Esophagus mucosa (tissue), 1 donor: ENCODE measurements at regions not wholly inside any gene's neighbourhood (a gene's known extent, or its start where the extent isn't known, plus 50 kb on each side); places are given as distances from the start of the nearest gene placed in this dataset.
"Not testable (repeated sequence)": the region's sequence is repeated elsewhere in the genome, so short reads cannot be mapped to it uniquely, and the experiment has no call there.

ENCODE experiments used
- ATAC-seq: fragments of 200-7000 bp; cut with Tn5 transposase; one replicate; pipeline ENCODE4 v1.9.1; 2020
- donor health status: DM: yes; HTN: yes; CAD: no.

DNA sequence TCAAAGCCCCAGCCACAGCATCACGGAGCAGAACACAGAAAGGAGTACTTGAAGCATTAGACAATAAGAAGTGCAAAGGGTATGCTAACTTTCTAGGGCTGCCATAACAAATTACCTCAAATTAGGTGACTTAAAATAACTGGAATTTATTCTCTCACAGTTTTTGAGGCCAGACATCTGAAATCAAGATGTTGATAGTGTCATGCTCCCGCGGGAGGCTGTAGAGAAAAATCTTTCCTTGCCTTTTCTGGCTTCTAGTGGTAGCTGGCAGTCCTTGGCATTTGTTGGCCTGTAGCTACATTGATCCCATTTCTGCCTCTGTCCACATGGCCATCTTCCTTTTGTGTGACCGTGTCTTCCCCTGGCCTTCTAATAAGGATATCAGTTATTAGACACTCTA is 51.9 kb upstream of the SPDL1 start:
- no peak for ATAC-seq

DNA sequence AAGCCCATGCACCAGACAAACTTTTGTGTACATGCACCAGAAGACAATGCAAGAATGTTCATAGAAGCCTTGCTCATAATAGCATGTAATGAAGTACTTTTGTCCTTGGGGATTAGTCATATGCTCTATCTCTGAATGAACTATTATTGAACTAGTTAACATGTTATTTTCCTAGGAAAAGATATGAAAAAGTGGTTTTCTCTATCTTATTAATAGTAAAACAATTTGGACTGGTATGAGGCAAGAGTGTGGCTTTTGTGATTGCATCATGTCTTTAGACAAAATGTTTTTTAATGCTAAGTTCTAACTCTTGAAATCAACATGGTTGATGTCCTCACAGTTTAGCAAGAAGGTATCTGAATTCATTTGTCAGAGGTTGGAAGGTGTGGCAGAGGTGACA is 55.7 kb upstream of the SPDL1 start:
- no peak for ATAC-seq

DNA sequence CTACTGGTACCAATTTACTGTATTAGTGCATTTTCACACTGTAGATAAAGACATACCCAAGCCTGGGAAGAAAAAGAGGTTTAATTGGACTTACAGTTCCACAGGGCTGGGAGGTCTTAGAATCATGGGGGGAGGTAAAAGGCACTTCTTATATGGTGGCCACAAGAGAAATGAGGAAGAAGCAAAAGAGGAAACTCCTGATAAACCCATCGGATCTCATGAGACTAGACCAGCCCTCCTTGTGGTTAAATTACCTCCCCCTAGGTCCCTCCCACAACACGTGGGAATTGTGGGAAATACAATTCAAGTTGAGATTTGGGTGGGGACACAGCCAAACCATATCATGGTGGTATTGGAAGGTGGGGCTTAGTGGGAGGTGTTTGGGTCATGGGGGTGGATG is 56.5 kb upstream of the SPDL1 start:
- no peak for ATAC-seq

DNA sequence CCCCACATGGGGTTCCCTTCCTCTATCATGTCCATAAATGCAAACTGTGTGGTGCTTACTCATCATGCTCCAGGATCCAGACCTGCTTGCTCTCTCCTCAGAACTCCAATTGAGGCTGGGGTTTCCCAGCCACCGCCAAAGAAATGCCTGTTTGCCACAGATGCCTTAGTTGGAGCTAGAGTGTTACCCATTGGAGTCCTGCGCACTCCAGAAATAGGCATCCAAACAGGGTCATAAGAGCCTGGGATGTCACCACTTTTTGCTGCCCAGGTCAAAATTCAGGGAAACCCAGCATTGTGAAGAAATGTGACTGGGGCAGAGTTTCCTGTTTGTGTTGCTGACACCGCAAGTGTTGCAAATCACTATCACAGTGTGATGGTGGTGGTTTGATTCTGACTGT is 60.7 kb upstream of the SPDL1 start:
- no peak for ATAC-seq

GRCh38 chr5:169521366-169521983 is 62.1 kb upstream of the SPDL1 start:
- ATAC-seq, result no peak

DNA sequence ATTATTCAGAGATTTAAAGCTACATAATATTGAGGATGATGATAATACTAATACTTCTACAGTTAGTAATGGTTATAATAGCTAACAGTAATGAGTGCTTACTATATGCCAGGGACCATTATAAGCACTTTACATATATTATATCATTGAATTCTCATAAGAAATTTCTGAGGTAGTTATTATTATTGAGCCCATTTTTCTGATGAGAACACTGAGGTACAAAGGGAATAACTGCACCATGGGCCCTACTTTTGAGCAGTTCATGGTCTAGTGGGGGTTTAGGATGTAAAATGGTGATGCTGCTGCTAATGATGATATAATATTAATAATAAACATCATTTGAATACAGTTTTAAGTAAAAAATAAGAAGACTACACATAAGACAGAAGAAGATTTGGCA is 64.2 kb upstream of the SPDL1 start:
- ATAC-seq, result no peak

DNA sequence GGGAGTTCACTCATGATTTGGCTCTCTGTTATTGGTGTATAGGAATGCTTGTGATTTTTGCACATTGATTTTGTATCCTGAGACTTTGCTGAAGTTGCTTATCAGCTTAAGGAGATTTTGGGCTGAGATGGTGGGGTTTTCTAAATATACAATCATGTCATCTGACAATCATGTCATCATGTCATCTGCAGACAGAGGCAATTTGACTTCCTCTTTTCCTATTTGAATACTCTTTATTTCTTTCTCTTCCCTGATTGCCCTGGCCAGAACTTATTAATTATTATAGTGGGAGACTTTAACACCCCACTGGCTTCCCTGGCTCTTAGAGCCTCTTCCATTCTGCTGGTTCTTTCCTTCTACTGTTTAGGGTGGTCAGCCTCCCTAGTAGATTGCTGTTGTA is 64.8 kb upstream of the SPDL1 start:
- not testable (repeated sequence) for ATAC-seq

DNA sequence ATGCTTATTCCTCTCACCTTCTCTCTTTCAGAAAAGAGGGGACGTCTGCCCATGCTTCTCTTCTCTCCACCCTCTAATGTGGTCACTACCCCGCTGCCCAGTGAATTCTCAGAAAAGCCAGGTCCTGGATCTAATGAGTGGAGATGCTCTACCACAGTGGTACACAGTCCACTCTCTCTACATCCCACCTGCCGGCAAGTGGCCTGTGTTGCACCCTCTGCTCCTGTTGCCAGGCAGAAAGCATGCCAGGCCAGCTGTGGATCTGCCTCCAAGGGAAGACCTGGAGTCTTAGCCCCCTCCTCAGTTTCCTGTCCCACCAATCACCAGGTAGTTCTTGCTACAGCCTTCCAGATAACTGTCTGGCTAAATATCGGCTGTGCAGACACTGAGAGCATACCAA is 71.2 kb upstream of the SPDL1 start:
- ATAC-seq, result no peak

DNA sequence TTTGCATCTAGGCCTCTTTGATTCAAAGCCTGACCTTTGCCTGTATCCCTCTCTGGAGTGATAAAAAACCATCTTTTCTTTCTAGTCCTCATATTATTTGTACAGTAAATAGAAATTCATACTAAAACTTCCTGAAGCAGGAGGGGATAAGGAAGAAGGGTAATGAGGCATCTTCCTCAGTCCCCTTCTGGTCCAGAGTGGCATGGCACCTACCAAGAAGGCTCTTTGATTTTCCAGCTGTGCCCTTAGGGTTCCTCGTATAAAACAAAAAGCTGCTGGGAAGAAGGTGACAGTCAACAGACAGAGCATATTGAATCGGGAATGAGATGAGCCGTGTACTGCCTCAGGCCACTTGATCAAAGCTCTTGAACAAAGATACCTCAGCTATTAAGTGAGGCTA is 71.9 kb upstream of the SPDL1 start:
- ATAC-seq, result no peak

GRCh38 chr5:169507051-169507450 is 76.5 kb upstream of the SPDL1 start:
- ATAC-seq, result no peak

- no peak for ATAC-seq
Observed at GRCh38 chr5:169503886-169504285, 79.7 kb upstream of the SPDL1 start.

- ATAC-seq, result no peak
Observed at GRCh38 chr5:169499990-169500505, 83.5 kb upstream of the SPDL1 start.

DNA sequence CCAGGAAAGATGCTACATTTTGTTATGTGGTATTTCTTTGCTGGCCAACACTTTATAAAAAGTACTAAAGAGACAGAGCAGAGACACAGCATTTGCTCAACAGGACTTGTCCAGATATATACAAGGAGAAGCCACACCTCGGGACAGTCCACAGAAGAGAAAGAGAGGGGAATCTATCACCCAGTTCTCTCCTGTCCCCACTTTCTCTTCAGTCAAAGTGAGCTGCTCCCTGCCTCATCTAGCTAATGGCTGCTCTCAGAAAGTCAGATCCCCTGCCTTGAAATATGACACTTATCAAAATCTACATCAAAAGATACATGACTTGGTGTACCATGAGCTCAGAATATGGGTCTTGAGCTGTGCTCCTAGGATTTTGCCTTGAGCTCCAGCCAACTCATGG is 86.7 kb upstream of the SPDL1 start:
- ATAC-seq, result no peak

- ATAC-seq, result no peak
Observed at GRCh38 chr5:169494941-169495548, 88.5 kb upstream of the SPDL1 start.

DNA sequence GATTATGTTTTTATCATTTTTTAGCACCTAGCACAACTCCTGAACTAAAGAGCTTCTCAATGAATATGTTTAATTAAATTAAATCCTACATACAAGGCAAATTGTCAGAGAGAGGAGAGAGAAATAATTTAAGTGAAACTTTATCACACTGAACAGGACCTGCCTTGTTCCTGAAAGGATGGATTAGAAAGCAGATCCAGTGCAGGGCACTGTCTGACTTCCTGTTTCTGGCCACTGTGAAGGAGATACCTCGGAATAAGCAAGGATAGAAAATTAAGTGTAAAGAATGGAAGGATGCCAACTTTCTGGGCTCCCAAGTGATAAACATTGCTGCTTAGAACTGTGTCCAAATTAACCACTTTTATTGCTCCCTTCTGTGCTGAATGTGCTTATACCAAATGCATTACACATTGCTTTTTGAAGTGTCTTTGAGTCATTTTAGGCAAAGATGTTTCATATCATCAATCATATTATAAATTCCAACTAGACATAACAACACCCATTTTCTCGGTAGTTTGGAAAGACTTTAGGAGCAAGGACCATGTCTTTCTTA is 89.1 kb upstream of the SPDL1 start:
- ATAC-seq, result no peak

GRCh38 chr5:169474226-169474625 is 109.3 kb upstream of the SPDL1 start:
- ATAC-seq, result no peak

DNA sequence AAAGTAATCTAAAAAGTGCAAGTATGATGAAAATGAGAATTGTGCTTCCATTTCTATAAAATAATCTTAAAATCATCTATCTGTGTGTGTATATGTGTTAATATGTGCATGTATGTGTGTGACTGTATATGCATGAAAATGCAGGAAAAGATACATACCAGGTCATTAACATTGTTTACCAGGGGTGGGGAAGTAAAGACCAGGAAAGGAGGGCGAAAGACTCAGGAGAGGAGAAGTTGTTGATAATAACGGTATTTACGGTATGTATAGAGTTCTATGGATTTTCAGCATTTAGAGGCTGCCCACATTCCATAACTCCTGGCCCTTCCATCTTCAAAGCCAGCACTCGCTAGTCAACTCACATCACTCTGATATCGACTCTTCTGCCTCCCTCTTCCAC is 111.0 kb upstream of the SPDL1 start:
- ATAC-seq, result no peak

- ATAC-seq, result no peak
Observed at GRCh38 chr5:169471021-169471420, 112.6 kb upstream of the SPDL1 start.

DNA sequence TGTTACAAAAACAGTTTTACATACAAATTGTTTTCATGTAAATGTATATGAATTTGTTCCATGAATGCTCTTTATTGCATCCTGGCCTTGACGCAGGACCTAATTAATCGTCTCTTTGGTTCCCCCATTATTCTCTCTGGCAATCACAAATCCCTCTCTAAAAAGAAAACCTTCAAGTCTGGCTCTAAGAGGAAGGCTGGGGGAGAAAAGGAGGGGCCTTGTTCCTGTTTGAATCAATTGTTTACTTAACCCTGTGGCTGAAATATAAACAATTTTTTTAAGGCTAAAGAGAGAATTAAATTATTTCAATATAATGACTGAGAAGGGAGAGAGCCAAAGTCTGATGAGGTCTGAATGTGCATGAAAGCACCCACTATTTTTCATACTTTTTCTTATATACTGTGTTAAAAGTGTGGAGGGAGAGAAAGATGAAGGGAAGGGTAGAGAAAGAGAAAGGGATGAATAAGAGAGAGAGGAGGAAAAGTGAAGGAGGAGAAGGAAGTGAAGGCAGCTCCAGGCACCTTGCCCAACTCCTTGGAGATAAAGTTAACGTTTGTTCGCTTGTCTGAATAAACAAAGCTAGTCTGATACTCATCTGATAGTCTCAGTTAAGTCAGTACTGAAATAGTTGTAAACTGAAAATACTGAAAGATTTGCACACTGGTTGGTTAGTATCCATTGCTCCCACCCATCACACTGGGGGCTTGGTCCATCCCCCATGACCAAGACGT is 116.4 kb upstream of the SPDL1 start:
- no peak for ATAC-seq

GRCh38 chr5:169460896-169461295 is 122.7 kb upstream of the SPDL1 start:
- ATAC-seq, result no peak

GRCh38 chr5:169460123-169460522 is 123.5 kb upstream of the SPDL1 start:
- ATAC-seq, result no peak

DNA sequence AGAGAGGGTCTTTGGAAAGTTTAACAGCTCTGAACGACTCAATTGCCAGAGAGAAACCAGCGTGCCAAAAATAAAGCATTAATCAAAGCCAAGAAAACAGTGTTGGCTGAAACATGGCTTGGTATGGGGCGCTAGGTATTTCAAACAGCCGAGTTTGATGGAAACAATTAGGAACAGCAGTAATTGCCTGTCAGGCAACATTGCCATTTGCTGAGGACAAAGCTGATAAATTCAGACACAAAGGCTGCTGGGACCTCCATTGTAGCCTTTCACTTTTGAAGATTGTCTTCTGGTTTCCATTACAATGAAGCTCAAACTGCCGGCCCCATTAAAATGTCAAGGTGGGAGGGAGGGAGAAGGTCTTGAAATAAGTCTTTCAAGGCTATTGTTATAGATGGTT is 125.4 kb upstream of the SPDL1 start:
- no peak for ATAC-seq

DNA sequence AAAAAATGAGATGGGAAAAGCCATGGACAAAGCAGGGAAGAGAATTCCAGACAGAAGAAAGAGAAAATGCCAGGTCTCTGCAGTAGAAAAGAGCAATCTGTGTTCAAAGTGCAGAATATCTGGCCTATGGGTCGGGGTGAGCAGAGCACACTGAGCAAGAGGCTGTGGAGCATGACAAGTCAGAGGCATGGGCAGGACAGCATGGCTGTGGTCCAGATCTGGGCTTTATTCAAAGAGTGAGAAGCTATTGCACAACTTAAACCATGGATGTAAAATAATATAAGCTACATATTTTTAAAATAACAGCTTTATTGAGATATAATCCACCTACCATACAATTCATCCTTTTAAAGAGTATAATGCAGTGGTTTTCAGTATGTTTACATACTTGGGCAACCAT is 133.1 kb upstream of the SPDL1 start:
- no peak for ATAC-seq

DNA sequence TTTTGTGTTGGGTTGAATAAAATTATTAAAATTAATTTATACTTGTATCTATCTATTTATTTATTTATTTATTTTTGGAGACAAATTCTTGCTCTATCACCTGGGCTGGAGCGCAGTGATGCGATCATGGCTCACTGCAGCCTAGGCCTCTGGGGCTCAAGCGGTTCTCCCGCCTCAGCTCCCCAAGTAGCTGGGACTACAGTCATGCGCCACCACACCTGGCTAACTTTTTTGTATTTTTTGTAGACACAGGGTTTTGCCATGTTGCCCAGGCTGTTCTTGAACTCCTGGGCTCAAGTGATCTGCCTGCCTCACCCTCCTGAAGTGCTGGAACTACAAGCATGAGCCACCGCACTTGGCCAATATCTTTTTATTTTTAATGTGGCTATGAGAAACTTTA is 134.7 kb upstream of the SPDL1 start:
- ATAC-seq, result no peak
